Breast epithelium (tissue), 3 donors: ENCODE measurements at regions not wholly inside any gene's neighbourhood (a gene's known extent, or its start where the extent isn't known, plus 50 kb on each side); places are given as distances from the start of the nearest gene placed in this dataset.

ENCODE experiments used
- CTCF ChIP-seq, 3 donors: fragments of 450-650 bp; IDR thresholded peaks; one replicate each; pipeline ENCODE4 v1.5.1; 2016 to 2017; ENCODE audit warnings: antibody characterized with exemption in 3 of 3, mild to moderate bottlenecking in 3 of 3, moderate library complexity in 3 of 3
- POLR2A ChIP-seq: fragments of 450-650 bp; IDR thresholded peaks from one replicate; pipeline ENCODE4 v1.6.1; 2016; ENCODE audit warnings: antibody characterized with exemption, mild to moderate bottlenecking, moderate library complexity

DNA sequence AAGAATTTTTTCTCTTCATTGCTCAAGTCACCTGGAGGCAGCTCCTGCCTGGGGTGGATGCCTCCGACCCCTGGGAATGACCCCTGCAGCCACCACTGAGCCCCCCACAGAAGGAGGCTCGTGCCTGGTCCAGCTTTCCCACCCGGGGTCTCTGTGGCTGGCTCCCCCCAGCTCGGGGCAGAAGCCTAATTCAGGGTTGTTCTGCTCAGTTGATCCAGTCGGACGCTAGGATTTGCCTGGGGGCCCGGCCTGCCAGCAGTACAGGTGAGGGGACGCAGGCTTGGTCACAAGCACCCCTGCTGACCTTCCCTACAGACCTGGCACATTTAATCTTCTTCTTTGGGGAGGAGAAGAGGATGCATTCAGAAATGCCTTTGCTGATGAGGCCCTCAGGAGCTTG lies 53.6 kb upstream of the POFUT2 start:
- TF ChIP-seq POLR2A (no peak), CTCF (IDR thresholded peaks at IDR 0.05) (no peak)
